SK-N-SH (cell line): ENCODE measurements at regions not wholly inside any gene's neighbourhood (a gene's known extent, or its start where the extent isn't known, plus 50 kb on each side); places are given as distances from the start of the nearest gene placed in this dataset.

Experiments used
- CTCF ChIA-PET: fragments of 300-600, 350-600 bp; formaldehyde crosslinking; extraction: SDS; loops from one replicate; lab custom pipeline; 2021; lab: Yijun Ruan, JAX
- POLR2A ChIA-PET: fragments of 350-600 bp; sonication (Branson Sonifier 250); formaldehyde crosslinking; extraction: SDS; loops from one replicate; lab custom pipeline; 2020; ENCODE audit warnings: antibody characterized with exemption, inconsistent platforms; lab: Yijun Ruan, JAX
- DNase-seq: peaks from one replicate; pipeline ENCODE4 v3.0.0; 2012
- H2AFZ ChIP-seq: fragments of 200-600 bp; sonication (generic); 2 replicates; pipeline ENCODE4 v1.8.1; 2016; ENCODE audit warnings: antibody characterized with exemption, mild to moderate bottlenecking, low read depth
- H3F3A ChIP-seq: fragments of 200-600 bp; sonication (generic); replicated peaks from 2 replicates; pipeline ENCODE3; 2016; ENCODE audit warnings: antibody characterized with exemption, mild to moderate bottlenecking; ENCODE audit not compliant: insufficient read depth
- H3K27ac ChIP-seq, 2 experiments: fragments of 200-500 bp in 1 of 2; fragments of 200-600 bp in 1 of 2; sonication (Bioruptor generic) in 1 of 2; sonication (generic), shearing (Covaris generic) in 1 of 2; 2 replicates each; pipeline versions ENCODE4 v1.5.1 to v1.6.1; 2014 to 2016; ENCODE audit warnings: low read depth in 2 of 2, inconsistent platforms in 1 of 2, low read length in 1 of 2, mild to moderate bottlenecking in 1 of 2, mixed read lengths in 1 of 2
- H3K27me3 ChIP-seq: fragments of 200-600 bp; sonication (generic), shearing (Covaris generic); 2 replicates; pipeline ENCODE4 v1.6.1; 2016; ENCODE audit warnings: mixed run types; ENCODE audit not compliant: insufficient read depth
- H3K36me3 ChIP-seq, 2 experiments: fragments of 200-500 bp in 1 of 2; fragments of 200-600 bp in 1 of 2; sonication (Bioruptor generic) in 1 of 2; sonication (generic) in 1 of 2; replicated peaks in 1 of 2; 2 replicates each; pipeline versions ENCODE3 to v1.5.1; 2014 to 2016; ENCODE audit warnings: low read length in 1 of 2, mild to moderate bottlenecking in 1 of 2; ENCODE audit not compliant: insufficient read depth in 2 of 2, control insufficient read depth in 1 of 2
- H3K4me1 ChIP-seq, 2 experiments: fragments of 200-500 bp in 1 of 2; fragments of 200-600 bp in 1 of 2; sonication (Bioruptor generic) in 1 of 2; sonication (generic), shearing (Covaris generic) in 1 of 2; 2 replicates each; pipeline versions ENCODE4 v1.5.1 to v1.6.1; 2014 to 2016; ENCODE audit warnings: low read depth in 1 of 2, low read length in 1 of 2, mixed run types in 1 of 2; ENCODE audit not compliant: insufficient read depth in 2 of 2, control insufficient read depth in 1 of 2
- H3K4me2 ChIP-seq: fragments of 200-600 bp; sonication (generic), shearing (Covaris generic); 2 replicates; pipeline ENCODE4 v1.6.1; 2017; ENCODE audit warnings: mixed run types
- H3K4me3 ChIP-seq, 2 experiments: fragments of 200-500 bp in 1 of 2; fragments of 200-600 bp in 1 of 2; sonication (Bioruptor generic) in 1 of 2; sonication (generic), shearing (Covaris generic) in 1 of 2; 2 replicates each; pipeline versions ENCODE4 v1.5.1 to v1.8.1; 2014 to 2016; ENCODE audit warnings: low read depth in 2 of 2, inconsistent platforms in 1 of 2, low read length in 1 of 2, mild to moderate bottlenecking in 1 of 2, mixed read lengths in 1 of 2, moderate library complexity in 1 of 2
- H3K79me2 ChIP-seq: fragments of 200-600 bp; sonication (generic); 2 replicates; pipeline ENCODE4 v1.8.1; 2017; ENCODE audit warnings: mild to moderate bottlenecking; ENCODE audit not compliant: insufficient read depth
- H3K9ac ChIP-seq: fragments of 200-600 bp; sonication (generic); 2 replicates; pipeline ENCODE4 v1.6.1; 2017; ENCODE audit warnings: mixed run types
- H3K9me2 ChIP-seq: fragments of 200-600 bp; sonication (generic); 2 replicates; pipeline ENCODE4 v1.6.1; 2017; ENCODE audit warnings: mixed run types
- H3K9me3 ChIP-seq: fragments of 200-600 bp; sonication (generic); 2 replicates; pipeline ENCODE4 v1.6.1; 2017; ENCODE audit warnings: mixed run types, mild to moderate bottlenecking, moderate library complexity
- H4K20me1 ChIP-seq: fragments of 200-600 bp; sonication (generic); 2 replicates; pipeline ENCODE4 v1.6.1; 2017; ENCODE audit warnings: mild to moderate bottlenecking, mixed run types; ENCODE audit not compliant: insufficient read depth
- EP300 ChIP-seq, 2 experiments: IDR thresholded peaks; 2 replicates each; pipeline versions ENCODE4 v1.4.0 to v1.6.1; 2012; ENCODE audit warnings: borderline replicate concordance in 1 of 2, low read depth in 1 of 2, low read length in 1 of 2
- EZH2phosphoT487 ChIP-seq: fragments of 200-600 bp; sonication (generic); IDR thresholded peaks from 2 replicates; pipeline ENCODE4 v1.6.1; 2017; ENCODE audit warnings: low read depth, mixed run types, mild to moderate bottlenecking, antibody characterized with exemption, moderate library complexity, borderline replicate concordance
- FOSL2 ChIP-seq: IDR thresholded peaks from 2 replicates; pipeline ENCODE4 v1.4.0; 2012; ENCODE audit warnings: low read depth, mild to moderate bottlenecking, moderate library complexity, borderline replicate concordance
- GABPA ChIP-seq: IDR thresholded peaks from 2 replicates; pipeline ENCODE4 v1.4.0; 2012; ENCODE audit warnings: low read depth, mild to moderate bottlenecking
- RXRA ChIP-seq: IDR thresholded peaks from 2 replicates; pipeline ENCODE4 v1.4.0; 2012; ENCODE audit warnings: low read depth, mild to moderate bottlenecking, borderline replicate concordance
- SMC3 ChIP-seq: IDR thresholded peaks from 2 replicates; pipeline ENCODE4 v1.6.1; 2012; ENCODE audit warnings: low read depth, low read length, improper control_type of control experiment
- TAF1 ChIP-seq: IDR thresholded peaks from 2 replicates; pipeline ENCODE4 v1.6.1; 2012; ENCODE audit warnings: low read depth, mild to moderate bottlenecking, low read length, moderate library complexity, borderline replicate concordance
- TCF12 ChIP-seq: IDR thresholded peaks from 2 replicates; pipeline ENCODE4 v1.4.0; 2012
- TEAD4 ChIP-seq: IDR thresholded peaks from 2 replicates; pipeline ENCODE4 v1.4.0; 2012; ENCODE audit warnings: mild to moderate bottlenecking, borderline replicate concordance; ENCODE audit not compliant: insufficient read depth
- YY1 ChIP-seq: IDR thresholded peaks from 2 replicates; pipeline ENCODE4 v1.4.0; 2012; ENCODE audit warnings: low read depth, mild to moderate bottlenecking
- WGBS: methylation state at CpG from one replicate; pipeline ENCODE4 v1.1.6; 2017; ENCODE audit warnings: low lambda C conversion rate; 5-methylcytosine and 5-hydroxymethylcytosine counted together
- TF ChIP-seq, protein P1 (sequence below): IDR thresholded peaks from 2 replicates; pipeline ENCODE4 v1.4.0; 2012; ENCODE audit warnings: low read depth
- TF ChIP-seq, protein P2 (sequence below): fragments of 200-600 bp; sonication (generic); IDR thresholded peaks from 2 replicates; pipeline ENCODE4 v1.6.1; 2017; ENCODE audit warnings: antibody characterized with exemption, mild to moderate bottlenecking, moderate library complexity

DNA sequence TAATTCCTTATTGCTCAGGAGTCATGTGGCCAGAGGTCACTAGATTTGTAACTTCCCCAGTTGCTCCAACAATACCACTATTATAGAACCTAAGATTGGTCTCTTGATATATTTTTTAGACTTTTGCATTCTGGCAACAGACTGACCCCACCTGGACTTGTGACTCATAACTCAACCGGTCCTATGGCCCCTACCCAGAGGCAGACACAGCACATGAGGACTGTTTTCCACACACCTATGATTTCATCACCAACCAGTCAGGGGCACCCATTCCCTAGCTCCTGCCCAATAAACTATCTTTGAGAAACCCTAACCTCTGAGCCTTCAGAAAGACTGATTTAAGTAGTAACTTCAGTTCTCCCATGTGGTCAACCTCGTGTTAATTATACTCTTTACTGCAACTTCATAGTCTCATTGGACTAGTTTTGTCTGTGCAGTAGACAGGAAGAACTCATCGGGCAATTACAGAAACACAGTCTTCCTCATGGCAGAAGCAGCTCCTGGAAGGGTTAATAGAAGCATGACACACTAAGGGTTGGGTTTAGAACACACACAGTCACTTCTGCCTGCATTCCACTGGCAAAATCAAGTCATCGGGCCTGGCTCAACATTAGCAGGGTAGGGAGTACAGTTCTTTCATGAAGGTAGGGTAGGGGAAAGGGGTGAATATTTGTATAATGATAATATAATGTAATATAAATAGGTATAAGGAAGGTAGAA is 251.8 kb downstream of the UQCRFS1 start:
- no peaks in the 10 kb centered on the region for H3K9me2 ChIP-seq
- peaks cover 25% of the 10 kb centered on the region for H3F3A ChIP-seq
- no peak overlapping the region for H3K4me3 ChIP-seq
- peak overlapping the region; percentile 40; the same call in 1 of the 2 replicates for H3K9ac ChIP-seq
- 0 out of 4 replicates have a peak, but pooled peaks cover 0 to 11% of the 10 kb centered on the region in 2 experiments for H3K4me1 ChIP-seq
- POLR2A ChIA-PET: no interaction called here
- no peak for DNase-seq
- peak overlapping the region; percentile 14 to 73; a peak in 3 of 4 replicates for H3K27ac ChIP-seq
- no peaks in the 10 kb centered on the region for H3K79me2 ChIP-seq
- no peaks in the 10 kb centered on the region for H4K20me1 ChIP-seq
- no peaks in the 10 kb centered on the region for H3K27me3 ChIP-seq
- peak overlapping the region; percentile 49 for H2AFZ ChIP-seq
- TF ChIP-seq SMC3: no peak
- TF ChIP-seq, protein P1, sequence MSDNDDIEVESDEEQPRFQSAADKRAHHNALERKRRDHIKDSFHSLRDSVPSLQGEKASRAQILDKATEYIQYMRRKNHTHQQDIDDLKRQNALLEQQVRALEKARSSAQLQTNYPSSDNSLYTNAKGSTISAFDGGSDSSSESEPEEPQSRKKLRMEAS: 0 out of 2 replicates have a peak, but pooled peaks have one; percentile 20
- H3K36me3 ChIP-seq: no peaks in the 10 kb centered on the region
- H3K9me3 ChIP-seq: 0 out of 2 replicates have a peak, but pooled peaks cover 7% of the 10 kb centered on the region
- CTCF ChIA-PET: no interaction called here
- H3K4me2 ChIP-seq: peak overlapping the region; percentile 18
- 2% methylated on average over 4 of the region's 4 CpGs for WGBS

DNA sequence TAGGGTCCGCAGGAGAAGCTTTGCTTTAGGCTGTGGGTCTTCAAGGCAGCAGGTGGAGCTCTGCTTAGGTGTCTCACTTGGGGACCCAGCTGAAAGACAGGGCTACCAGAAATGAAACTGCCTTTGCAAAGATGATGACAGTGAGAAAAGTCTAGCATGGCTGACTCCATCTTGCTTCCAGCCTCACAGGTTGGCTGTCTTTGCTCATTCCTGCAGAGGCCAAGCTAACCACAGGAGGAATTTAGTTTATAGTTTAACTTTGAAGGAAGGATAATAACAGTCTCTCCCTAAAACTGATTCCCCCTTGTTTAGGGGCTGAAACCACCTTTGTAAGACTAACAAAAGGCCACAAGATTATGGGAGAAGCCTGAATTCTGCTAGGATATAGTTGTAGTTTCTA is 252.4 kb downstream of the UQCRFS1 start:
- no peak overlapping the region for H2AFZ ChIP-seq

DNA sequence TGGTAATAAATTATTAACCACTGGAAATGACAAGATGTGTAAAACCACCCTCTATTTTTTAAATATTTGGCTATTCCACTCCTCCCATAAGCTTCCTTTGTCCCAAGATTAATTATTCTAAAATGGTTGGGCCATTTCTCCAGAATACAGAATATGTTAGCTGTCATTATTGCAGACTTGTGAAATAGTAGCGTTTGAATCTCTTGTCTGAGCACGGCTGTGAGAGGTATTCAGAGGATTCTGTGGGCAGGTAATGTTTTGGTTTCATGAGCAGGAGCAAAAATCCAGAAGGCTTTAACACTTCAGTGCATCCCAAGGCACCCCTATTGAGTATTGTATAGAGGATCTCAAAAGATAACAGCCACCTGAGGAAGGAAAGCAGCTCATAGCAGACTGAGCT is 256.0 kb downstream of the UQCRFS1 start:
- Histone ChIP-seq H3K9ac (no peak overlapping the region), H3K4me2 (no peak overlapping the region), H3K9me2 (no peaks in the 10 kb centered on the region), H2AFZ (no peak overlapping the region), H3K79me2 (no peaks in the 10 kb centered on the region), H3K4me1 (0 out of 4 replicates have a peak, but pooled peaks cover 0 to 11% of the 10 kb centered on the region in 2 experiments), H3K4me3 (no peak overlapping the region), H3K27me3 (no peaks in the 10 kb centered on the region), H3K9me3 (0 out of 2 replicates have a peak, but pooled peaks cover 7% of the 10 kb centered on the region), H3K27ac (no peak overlapping the region), H4K20me1 (no peaks in the 10 kb centered on the region), H3K36me3 (no peaks in the 10 kb centered on the region), H3F3A (peaks cover 15% of the 10 kb centered on the region)
- DNase-seq: no peak
- WGBS: 13% methylated on average over 2 of the region's 2 CpGs
- ChIA-PET CTCF (no interaction called here), POLR2A (no interaction called here)
- no peak for TF ChIP-seq GABPA
- TF ChIP-seq FOSL2: no peak
- TF ChIP-seq, protein P2, sequence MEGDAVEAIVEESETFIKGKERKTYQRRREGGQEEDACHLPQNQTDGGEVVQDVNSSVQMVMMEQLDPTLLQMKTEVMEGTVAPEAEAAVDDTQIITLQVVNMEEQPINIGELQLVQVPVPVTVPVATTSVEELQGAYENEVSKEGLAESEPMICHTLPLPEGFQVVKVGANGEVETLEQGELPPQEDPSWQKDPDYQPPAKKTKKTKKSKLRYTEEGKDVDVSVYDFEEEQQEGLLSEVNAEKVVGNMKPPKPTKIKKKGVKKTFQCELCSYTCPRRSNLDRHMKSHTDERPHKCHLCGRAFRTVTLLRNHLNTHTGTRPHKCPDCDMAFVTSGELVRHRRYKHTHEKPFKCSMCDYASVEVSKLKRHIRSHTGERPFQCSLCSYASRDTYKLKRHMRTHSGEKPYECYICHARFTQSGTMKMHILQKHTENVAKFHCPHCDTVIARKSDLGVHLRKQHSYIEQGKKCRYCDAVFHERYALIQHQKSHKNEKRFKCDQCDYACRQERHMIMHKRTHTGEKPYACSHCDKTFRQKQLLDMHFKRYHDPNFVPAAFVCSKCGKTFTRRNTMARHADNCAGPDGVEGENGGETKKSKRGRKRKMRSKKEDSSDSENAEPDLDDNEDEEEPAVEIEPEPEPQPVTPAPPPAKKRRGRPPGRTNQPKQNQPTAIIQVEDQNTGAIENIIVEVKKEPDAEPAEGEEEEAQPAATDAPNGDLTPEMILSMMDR: no peak
- no peak for TF ChIP-seq TAF1
- no peak for TF ChIP-seq TEAD4
- TF ChIP-seq TCF12: no peak
- no peak for TF ChIP-seq RXRA
- TF ChIP-seq EP300 (IDR thresholded peaks at IDR 0.05; ENCODE audit: borderline replicate concordance in 1 of 2, low read depth in 1 of 2, low read length in 1 of 2): no peak

More for the DNA sequence above, 252.4 kb downstream of the UQCRFS1 start:
- no peaks in the 10 kb centered on the region for H4K20me1 ChIP-seq
- H3K27me3 ChIP-seq: no peaks in the 10 kb centered on the region
- ChIA-PET CTCF (no interaction called here), POLR2A (no interaction called here)
- H3K36me3 ChIP-seq: no peaks in the 10 kb centered on the region
- peak overlapping the region in 1 of 2 experiments; percentile 73; a peak in 2 of 4 replicates for H3K27ac ChIP-seq
- no peak overlapping the region; the same call in 1 of the 2 replicates for H3K4me2 ChIP-seq
- H3F3A ChIP-seq: peaks cover 25% of the 10 kb centered on the region
- TF ChIP-seq EZH2phosphoT487 (no peak), FOSL2 (no peak), TEAD4 (no peak), YY1 (no peak)
- no peaks in the 10 kb centered on the region for H3K79me2 ChIP-seq
- no peaks in the 10 kb centered on the region for H3K9me2 ChIP-seq
- 0 out of 4 replicates have a peak, but pooled peaks cover 0 to 11% of the 10 kb centered on the region in 2 experiments for H3K4me1 ChIP-seq
- 43% methylated on average over 1 of the region's 1 CpG for WGBS
- DNase-seq: no peak
- no peak overlapping the region for H3K4me3 ChIP-seq
- H3K9ac ChIP-seq: no peak overlapping the region
- H3K9me3 ChIP-seq: 0 out of 2 replicates have a peak, but pooled peaks cover 7% of the 10 kb centered on the region
